ENCODE measurements at regions not wholly inside any gene's neighbourhood (a gene's known extent, or its start where the extent isn't known, plus 50 kb on each side); places are given as distances from the start of the nearest gene placed in this dataset.

GRCh38 chr14:58798173-58798572, 160.4 kb downstream of the DACT1 start:
- H3K36me3 ChIP-seq (ENCODE audit: control insufficient read depth, insufficient read depth, low read length) = no peaks in the 10 kb centered on the region
- DNase-seq (ENCODE audit: extremely low read depth, insufficient read length) = no peak
- TF ChIP-seq CTCF (IDR thresholded peaks at IDR 0.05; ENCODE audit: insufficient read depth, low read length, poor library complexity, severe bottlenecking) = no peak
- no peak overlapping the region for H3K4me3 ChIP-seq (replicated peaks; ENCODE audit: low read depth, low read length)
- no peaks in the 10 kb centered on the region for H3K27me3 ChIP-seq (replicated peaks; ENCODE audit: control insufficient read depth, insufficient read depth, low read length)

GRCh38 chr14:58801086-58801485, 163.3 kb downstream of the DACT1 start:
- H3K27me3 ChIP-seq (replicated peaks; ENCODE audit: control insufficient read depth, insufficient read depth, low read length) = no peaks in the 10 kb centered on the region
- TF ChIP-seq CTCF (IDR thresholded peaks at IDR 0.05; ENCODE audit: insufficient read depth, low read length, poor library complexity, severe bottlenecking) = no peak
- H3K36me3 ChIP-seq (ENCODE audit: control insufficient read depth, insufficient read depth, low read length) = no peaks in the 10 kb centered on the region
- no peak for DNase-seq (ENCODE audit: extremely low read depth, insufficient read length)
- H3K4me3 ChIP-seq (replicated peaks; ENCODE audit: low read depth, low read length) = no peak overlapping the region

GRCh38 chr14:58805057-58805456, 167.3 kb downstream of the DACT1 start:
- DNase-seq (ENCODE audit: extremely low read depth, insufficient read length) = no peak
- no peaks in the 10 kb centered on the region for H3K27me3 ChIP-seq (replicated peaks; ENCODE audit: control insufficient read depth, insufficient read depth, low read length)
- H3K36me3 ChIP-seq (ENCODE audit: control insufficient read depth, insufficient read depth, low read length) = no peaks in the 10 kb centered on the region
- H3K4me3 ChIP-seq (replicated peaks; ENCODE audit: low read depth, low read length) = no peak overlapping the region
- no peak for TF ChIP-seq CTCF (IDR thresholded peaks at IDR 0.05; ENCODE audit: insufficient read depth, low read length, poor library complexity, severe bottlenecking)

- DNase-seq (ENCODE audit: extremely low read depth, insufficient read length) = no peak
- Histone ChIP-seq H3K36me3 (ENCODE audit: control insufficient read depth, insufficient read depth, low read length) (no peaks in the 10 kb centered on the region), H3K4me3 (replicated peaks; ENCODE audit: low read depth, low read length) (no peak overlapping the region), H3K27me3 (replicated peaks; ENCODE audit: control insufficient read depth, insufficient read depth, low read length) (no peaks in the 10 kb centered on the region)
- TF ChIP-seq CTCF (IDR thresholded peaks at IDR 0.05; ENCODE audit: insufficient read depth, low read length, poor library complexity, severe bottlenecking) = no peak
Observed at GRCh38 chr14:58805605-58806409, 168.0 kb downstream of the DACT1 start.

- TF ChIP-seq CTCF (IDR thresholded peaks at IDR 0.05; ENCODE audit: insufficient read depth, low read length, poor library complexity, severe bottlenecking) = no peak
- no peak for DNase-seq (ENCODE audit: extremely low read depth, insufficient read length)
- Histone ChIP-seq H3K27me3 (replicated peaks; ENCODE audit: control insufficient read depth, insufficient read depth, low read length) (no peaks in the 10 kb centered on the region), H3K4me3 (replicated peaks; ENCODE audit: low read depth, low read length) (no peak overlapping the region), H3K36me3 (ENCODE audit: control insufficient read depth, insufficient read depth, low read length) (no peaks in the 10 kb centered on the region)
Observed at GRCh38 chr14:58807191-58807590, 169.4 kb downstream of the DACT1 start.
